PC-3 (cell line): ENCODE measurements at regions not wholly inside any gene's neighbourhood (a gene's known extent, or its start where the extent isn't known, plus 50 kb on each side); places are given as distances from the start of the nearest gene placed in this dataset.

ENCODE experiments used
- ATAC-seq: fragments of 200-7000 bp; cut with Tn5 transposase; 2 replicates; pipeline ENCODE4 v1.9.1; 2020; ENCODE audit warnings: mild to moderate bottlenecking, moderate library complexity
- BruUV-seq: library from RNA; stranded (reverse); fragments of 400-500 nt; replicated peaks from 2 replicates; lab custom pipeline; 2021; lab: Mats Ljungman, UMichigan
- CTCF ChIA-PET: fragments of 300-600 bp; sonication (Branson Sonifier 250); formaldehyde crosslinking; loops from one replicate; lab custom pipeline; 2022; ENCODE audit warnings: antibody characterized with exemption; lab: Charles Lee
- POLR2A ChIA-PET: fragments of 300-600 bp; sonication (Branson Sonifier 250); formaldehyde crosslinking; loops from one replicate; lab custom pipeline; 2022; ENCODE audit warnings: antibody characterized with exemption; ENCODE audit not compliant: unreplicated experiment; lab: Charles Lee
- DNase-seq: peaks from one replicate; pipeline ENCODE4 v3.0.0-alpha.2; 2015
- H2AFZ ChIP-seq: fragments of 300-600 bp; sonication (generic); 2 replicates; pipeline ENCODE4 v1.6.0; 2016; ENCODE audit warnings: antibody characterized with exemption, low read length
- H3F3A ChIP-seq: fragments of 300-600 bp; sonication (generic); one replicate; pipeline ENCODE4 v1.6.0; 2017; ENCODE audit warnings: antibody characterized with exemption, low read length, control low read depth, mild to moderate bottlenecking; ENCODE audit not compliant: unreplicated experiment
- H3K27ac ChIP-seq: fragments of 300-600 bp; sonication (generic); 2 replicates; pipeline ENCODE4 v1.5.1; 2016; ENCODE audit warnings: mild to moderate bottlenecking, low read length
- H3K27me3 ChIP-seq: fragments of 300-600 bp; sonication (generic); 2 replicates; pipeline ENCODE4 v1.6.1; 2016; ENCODE audit warnings: low read length, mixed read lengths
- H3K36me3 ChIP-seq: fragments of 300-600 bp; sonication (generic); 2 replicates; pipeline ENCODE4 v1.6.1; 2016; ENCODE audit warnings: low read depth, mixed run types, low read length, mixed read lengths
- H3K4me1 ChIP-seq: fragments of 300-600 bp; sonication (generic); 2 replicates; pipeline ENCODE4 v1.5.1; 2016; ENCODE audit warnings: low read length; ENCODE audit not compliant: insufficient read depth
- H3K4me2 ChIP-seq: fragments of 300-600 bp; sonication (generic); 2 replicates; pipeline ENCODE4 v1.6.0; 2016; ENCODE audit warnings: low read length
- H3K4me3 ChIP-seq: fragments of 300-600 bp; sonication (generic); 2 replicates; pipeline ENCODE4 v1.5.1; 2016; ENCODE audit warnings: mild to moderate bottlenecking, low read length, mixed read lengths
- H3K79me2 ChIP-seq: fragments of 300-600 bp; sonication (generic); 2 replicates; pipeline ENCODE4 v1.6.1; 2017; ENCODE audit warnings: low read length, mixed read lengths
- H3K9ac ChIP-seq: fragments of 300-600 bp; sonication (generic); 2 replicates; pipeline ENCODE4 v1.6.0; 2016; ENCODE audit warnings: mild to moderate bottlenecking, low read length
- H3K9me2 ChIP-seq: fragments of 300-600 bp; sonication (generic); replicated peaks from 2 replicates; pipeline ENCODE4 v1.6.1; 2016; ENCODE audit warnings: mixed run types, low read length, mixed read lengths
- H3K9me3 ChIP-seq: fragments of 300-600 bp; sonication (generic); 2 replicates; pipeline ENCODE4 v1.6.1; 2016; ENCODE audit warnings: low read length, mixed read lengths
- H4K20me1 ChIP-seq: fragments of 300-600 bp; sonication (generic); 2 replicates; pipeline ENCODE4 v1.6.1; 2016; ENCODE audit warnings: low read length, mixed read lengths
- EZH2 ChIP-seq: fragments of 300-600 bp; sonication (generic); IDR thresholded peaks from one replicate; pipeline ENCODE4 v1.6.1; 2017; ENCODE audit warnings: antibody characterized with exemption, mild to moderate bottlenecking, low read length; ENCODE audit not compliant: unreplicated experiment
- EZH2phosphoT487 ChIP-seq: fragments of 300-600 bp; sonication (generic); IDR thresholded peaks from 2 replicates; pipeline ENCODE4 v1.6.1; 2018; ENCODE audit warnings: mild to moderate bottlenecking, antibody characterized with exemption, low read length, borderline replicate concordance
- intact Hi-C: fragments of 100-400 bp; cut with micrococcal nuclease; formaldehyde crosslinking; loops from 2 replicates; pipeline ENCODE4 v1.9.0; 2023
- TF ChIP-seq, protein P1 (sequence below): fragments of 300-600 bp; sonication (generic); conservative IDR thresholded peaks from 2 replicates; pipeline ENCODE4 v1.5.1; 2017; ENCODE audit warnings: antibody characterized with exemption, low read depth, mild to moderate bottlenecking, low read length

GRCh38 chr11:43581370-43582023, 99.0 kb upstream of the HSD17B12 start:
- no peak overlapping the region for H3K4me3 ChIP-seq
- no peaks in the 10 kb centered on the region for H3K9me3 ChIP-seq
- no peaks in the 10 kb centered on the region for H3K9me2 ChIP-seq
- H3K9ac ChIP-seq = no peak overlapping the region
- ATAC-seq (no peak), DNase-seq (no peak)
- TF ChIP-seq, protein P1, sequence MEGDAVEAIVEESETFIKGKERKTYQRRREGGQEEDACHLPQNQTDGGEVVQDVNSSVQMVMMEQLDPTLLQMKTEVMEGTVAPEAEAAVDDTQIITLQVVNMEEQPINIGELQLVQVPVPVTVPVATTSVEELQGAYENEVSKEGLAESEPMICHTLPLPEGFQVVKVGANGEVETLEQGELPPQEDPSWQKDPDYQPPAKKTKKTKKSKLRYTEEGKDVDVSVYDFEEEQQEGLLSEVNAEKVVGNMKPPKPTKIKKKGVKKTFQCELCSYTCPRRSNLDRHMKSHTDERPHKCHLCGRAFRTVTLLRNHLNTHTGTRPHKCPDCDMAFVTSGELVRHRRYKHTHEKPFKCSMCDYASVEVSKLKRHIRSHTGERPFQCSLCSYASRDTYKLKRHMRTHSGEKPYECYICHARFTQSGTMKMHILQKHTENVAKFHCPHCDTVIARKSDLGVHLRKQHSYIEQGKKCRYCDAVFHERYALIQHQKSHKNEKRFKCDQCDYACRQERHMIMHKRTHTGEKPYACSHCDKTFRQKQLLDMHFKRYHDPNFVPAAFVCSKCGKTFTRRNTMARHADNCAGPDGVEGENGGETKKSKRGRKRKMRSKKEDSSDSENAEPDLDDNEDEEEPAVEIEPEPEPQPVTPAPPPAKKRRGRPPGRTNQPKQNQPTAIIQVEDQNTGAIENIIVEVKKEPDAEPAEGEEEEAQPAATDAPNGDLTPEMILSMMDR = no peak
- no peak overlapping the region for H2AFZ ChIP-seq
- no peaks in the 10 kb centered on the region for H3K79me2 ChIP-seq
- intact Hi-C loops = no loop called here
- H3K4me2 ChIP-seq = no peak overlapping the region
- no peaks in the 10 kb centered on the region for H3F3A ChIP-seq
- no peaks in the 10 kb centered on the region for H4K20me1 ChIP-seq
- POLR2A ChIA-PET = no interaction called here
- BruUV-seq = no TSS peak
- no peaks in the 10 kb centered on the region; the same call in 1 of the 2 replicates for H3K4me1 ChIP-seq
- H3K36me3 ChIP-seq = no peaks in the 10 kb centered on the region
- no peak overlapping the region for H3K27ac ChIP-seq
- CTCF ChIA-PET = no interaction called here
- H3K27me3 ChIP-seq = peaks cover 31% of the 10 kb centered on the region

- no peak overlapping the region for H3K9ac ChIP-seq
Observed at GRCh38 chr11:43582024-43582862, 98.3 kb upstream of the HSD17B12 start.

More at GRCh38 chr11:43582024-43582862, 98.3 kb upstream of the HSD17B12 start:
- intact Hi-C loops = no loop called here
- Histone ChIP-seq H3K27ac (no peak overlapping the region), H2AFZ (no peak overlapping the region), H3F3A (no peaks in the 10 kb centered on the region), H3K79me2 (no peaks in the 10 kb centered on the region), H3K4me1 (no peaks in the 10 kb centered on the region; the same call in 1 of the 2 replicates), H3K9me3 (no peaks in the 10 kb centered on the region), H3K9me2 (no peaks in the 10 kb centered on the region), H3K4me3 (no peak overlapping the region), H3K27me3 (peaks cover 24% of the 10 kb centered on the region), H3K4me2 (no peak overlapping the region), H3K36me3 (no peaks in the 10 kb centered on the region), H4K20me1 (no peaks in the 10 kb centered on the region)
- TF ChIP-seq, protein P1 = no peak
- no peak for TF ChIP-seq EZH2
- no peak for TF ChIP-seq EZH2phosphoT487
- no peak for DNase-seq
- no TSS peak for BruUV-seq
- no peak for ATAC-seq
- CTCF ChIA-PET = no interaction called here
- POLR2A ChIA-PET = no interaction called here
